Smooth muscle cell (in vitro differentiated cells): ENCODE measurements at regions not wholly inside any gene's neighbourhood (a gene's known extent, or its start where the extent isn't known, plus 50 kb on each side); places are given as distances from the start of the nearest gene placed in this dataset.

Experiments
- DNase-seq: peaks from one replicate; lab custom pipeline; 2025; ENCODE audit not compliant: unreplicated experiment; lab: John Stamatoyannopoulos, UW
- H2AFZ ChIP-seq: fragments of 200-600 bp; sonication (generic); 2 replicates; pipeline ENCODE4 v1.6.0; 2016; ENCODE audit warnings: antibody characterized with exemption, low read depth, mild to moderate bottlenecking
- H3F3A ChIP-seq: fragments of 200-600 bp; sonication (generic); 2 replicates; pipeline ENCODE4 v1.6.0; 2017; ENCODE audit warnings: antibody characterized with exemption, low read depth
- H3K27ac ChIP-seq: fragments of 200-600 bp; sonication (generic); 2 replicates; pipeline ENCODE4 v1.5.1; 2016; ENCODE audit warnings: low read depth, mild to moderate bottlenecking
- H3K27me3 ChIP-seq: fragments of 200-600 bp; sonication (generic); 2 replicates; pipeline ENCODE4 v1.6.1; 2016; ENCODE audit warnings: low read depth, mild to moderate bottlenecking
- H3K36me3 ChIP-seq: fragments of 200-600 bp; sonication (generic); 2 replicates; pipeline ENCODE4 v1.5.1; 2016; ENCODE audit warnings: low read depth
- H3K4me1 ChIP-seq: fragments of 200-600 bp; sonication (generic); 2 replicates; pipeline ENCODE4 v1.5.1; 2016; ENCODE audit warnings: low read depth
- H3K4me2 ChIP-seq: fragments of 200-600 bp; sonication (generic); 2 replicates; pipeline ENCODE4 v1.6.0; 2016; ENCODE audit warnings: mild to moderate bottlenecking
- H3K4me3 ChIP-seq: fragments of 200-600 bp; sonication (generic); 2 replicates; pipeline ENCODE4 v1.5.1; 2016; ENCODE audit warnings: mild to moderate bottlenecking
- H3K79me2 ChIP-seq: fragments of 200-600 bp; sonication (generic); 2 replicates; pipeline ENCODE4 v1.6.0; 2016; ENCODE audit warnings: low read depth, mild to moderate bottlenecking
- H3K9ac ChIP-seq: fragments of 200-600 bp; sonication (generic); 2 replicates; pipeline ENCODE4 v1.6.0; 2016; ENCODE audit warnings: low read depth
- H3K9me3 ChIP-seq: fragments of 200-600 bp; sonication (generic); replicated peaks from 2 replicates; pipeline ENCODE4 v1.5.1; 2016; ENCODE audit warnings: low read depth
- H4K20me1 ChIP-seq: fragments of 200-600 bp; sonication (generic); 2 replicates; pipeline ENCODE4 v1.6.0; 2016; ENCODE audit warnings: low read depth
- WGBS: methylation state at CpG from one replicate; pipeline ENCODE4 v1.1.7; 2016; ENCODE audit warnings: low lambda C conversion rate; 5-methylcytosine and 5-hydroxymethylcytosine counted together
- TF ChIP-seq, protein P1 (sequence below): fragments of 200-600 bp; sonication (generic); IDR thresholded peaks from 2 replicates; pipeline ENCODE4 v1.5.1; 2017; ENCODE audit warnings: borderline replicate concordance, mild to moderate bottlenecking, antibody characterized with exemption; ENCODE audit not compliant: insufficient read depth, poor library complexity, severe bottlenecking

DNA sequence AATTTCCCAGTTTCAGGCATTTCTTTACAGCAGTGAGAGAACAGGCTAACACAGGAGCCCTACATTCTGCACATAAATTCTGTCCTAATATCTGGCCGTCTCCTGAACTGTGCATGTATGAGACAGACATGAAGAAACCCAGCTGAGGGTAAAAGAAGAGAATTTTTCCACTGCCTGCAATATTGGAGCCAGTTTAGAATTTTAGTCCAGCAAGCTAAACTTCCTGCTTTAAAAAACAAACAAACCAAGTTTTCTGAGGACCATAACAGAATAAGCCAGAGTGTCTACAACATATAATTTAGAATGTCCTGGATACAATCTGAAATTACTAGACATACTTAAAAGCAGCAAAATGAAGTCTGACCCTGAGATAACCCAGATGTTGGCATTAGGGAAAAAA lies 215.1 kb upstream of the KLHL29 start:
- Histone ChIP-seq H3K9ac (no peak overlapping the region), H3K4me3 (no peak overlapping the region), H3K36me3 (no peaks in the 10 kb centered on the region), H3K79me2 (no peaks in the 10 kb centered on the region), H2AFZ (no peak overlapping the region), H3K27me3 (peaks cover under 1% of the 10 kb centered on the region), H4K20me1 (no peaks in the 10 kb centered on the region), H3K9me3 (no peaks in the 10 kb centered on the region), H3K27ac (no peak overlapping the region), H3F3A (no peaks in the 10 kb centered on the region), H3K4me1 (no peaks in the 10 kb centered on the region), H3K4me2 (no peak overlapping the region)
- WGBS: 69% methylated on average over 1 of the region's 1 CpG
- DNase-seq: no peak
- TF ChIP-seq, protein P1, sequence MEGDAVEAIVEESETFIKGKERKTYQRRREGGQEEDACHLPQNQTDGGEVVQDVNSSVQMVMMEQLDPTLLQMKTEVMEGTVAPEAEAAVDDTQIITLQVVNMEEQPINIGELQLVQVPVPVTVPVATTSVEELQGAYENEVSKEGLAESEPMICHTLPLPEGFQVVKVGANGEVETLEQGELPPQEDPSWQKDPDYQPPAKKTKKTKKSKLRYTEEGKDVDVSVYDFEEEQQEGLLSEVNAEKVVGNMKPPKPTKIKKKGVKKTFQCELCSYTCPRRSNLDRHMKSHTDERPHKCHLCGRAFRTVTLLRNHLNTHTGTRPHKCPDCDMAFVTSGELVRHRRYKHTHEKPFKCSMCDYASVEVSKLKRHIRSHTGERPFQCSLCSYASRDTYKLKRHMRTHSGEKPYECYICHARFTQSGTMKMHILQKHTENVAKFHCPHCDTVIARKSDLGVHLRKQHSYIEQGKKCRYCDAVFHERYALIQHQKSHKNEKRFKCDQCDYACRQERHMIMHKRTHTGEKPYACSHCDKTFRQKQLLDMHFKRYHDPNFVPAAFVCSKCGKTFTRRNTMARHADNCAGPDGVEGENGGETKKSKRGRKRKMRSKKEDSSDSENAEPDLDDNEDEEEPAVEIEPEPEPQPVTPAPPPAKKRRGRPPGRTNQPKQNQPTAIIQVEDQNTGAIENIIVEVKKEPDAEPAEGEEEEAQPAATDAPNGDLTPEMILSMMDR: no peak

DNA sequence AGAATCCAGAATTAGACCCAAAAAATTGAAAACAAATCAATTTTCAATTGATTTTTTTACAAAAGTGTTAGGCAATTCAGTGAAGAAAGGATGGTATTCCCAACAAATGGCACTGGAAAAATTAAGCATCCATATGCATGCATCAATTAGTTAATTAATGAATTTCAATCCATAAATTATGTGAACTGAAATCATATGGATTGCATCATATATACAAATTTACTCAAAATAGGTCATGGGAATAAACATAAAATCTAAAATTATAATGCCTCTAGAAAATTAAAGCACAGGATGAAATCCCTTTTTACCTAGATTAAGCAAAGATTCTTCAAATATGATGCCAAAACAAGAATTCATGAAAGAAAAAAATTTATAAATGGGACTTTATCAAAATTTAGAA lies 213.9 kb upstream of the KLHL29 start:
- Histone ChIP-seq H3K4me2 (no peak overlapping the region), H3K9me3 (no peaks in the 10 kb centered on the region), H3K9ac (no peak overlapping the region), H3K36me3 (no peaks in the 10 kb centered on the region), H3K4me3 (no peak overlapping the region), H3K27ac (no peak overlapping the region), H3F3A (no peaks in the 10 kb centered on the region), H3K27me3 (no peaks in the 10 kb centered on the region), H4K20me1 (no peaks in the 10 kb centered on the region), H3K4me1 (no peaks in the 10 kb centered on the region), H2AFZ (no peak overlapping the region), H3K79me2 (no peaks in the 10 kb centered on the region)
- TF ChIP-seq, protein P1: no peak
- no peak for DNase-seq

DNA sequence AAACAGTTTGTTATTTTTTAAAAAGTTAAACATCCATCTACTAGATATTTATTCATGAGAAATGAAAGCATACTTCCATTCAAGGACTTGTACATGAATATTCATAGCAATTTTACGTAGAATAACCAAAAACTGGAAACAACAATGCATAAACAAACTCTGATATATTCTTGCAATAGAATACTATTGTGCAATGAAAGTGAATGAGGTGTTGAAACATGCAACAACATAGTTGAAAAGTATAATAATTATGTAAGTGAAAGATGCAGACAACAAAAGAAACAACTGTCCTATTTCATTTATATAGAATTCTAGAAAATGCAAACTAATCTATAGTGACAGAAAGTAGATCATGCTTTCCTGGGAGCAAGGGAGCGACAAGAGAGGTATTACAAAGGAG lies 206.6 kb upstream of the KLHL29 start:
- no peak overlapping the region for H3K27ac ChIP-seq
- no peaks in the 10 kb centered on the region for H3K4me1 ChIP-seq
- H3K36me3 ChIP-seq: no peaks in the 10 kb centered on the region
- H3K79me2 ChIP-seq: no peaks in the 10 kb centered on the region
- 75% methylated on average over 2 of the region's 2 CpGs for WGBS
- no peaks in the 10 kb centered on the region for H3K27me3 ChIP-seq
- TF ChIP-seq, protein P1: no peak
- no peak overlapping the region for H2AFZ ChIP-seq
- no peaks in the 10 kb centered on the region for H4K20me1 ChIP-seq
- H3F3A ChIP-seq: no peaks in the 10 kb centered on the region
- no peak overlapping the region for H3K9ac ChIP-seq
- H3K4me3 ChIP-seq: no peak overlapping the region
- no peaks in the 10 kb centered on the region for H3K9me3 ChIP-seq
- H3K4me2 ChIP-seq: no peak overlapping the region
- no peak for DNase-seq

DNA sequence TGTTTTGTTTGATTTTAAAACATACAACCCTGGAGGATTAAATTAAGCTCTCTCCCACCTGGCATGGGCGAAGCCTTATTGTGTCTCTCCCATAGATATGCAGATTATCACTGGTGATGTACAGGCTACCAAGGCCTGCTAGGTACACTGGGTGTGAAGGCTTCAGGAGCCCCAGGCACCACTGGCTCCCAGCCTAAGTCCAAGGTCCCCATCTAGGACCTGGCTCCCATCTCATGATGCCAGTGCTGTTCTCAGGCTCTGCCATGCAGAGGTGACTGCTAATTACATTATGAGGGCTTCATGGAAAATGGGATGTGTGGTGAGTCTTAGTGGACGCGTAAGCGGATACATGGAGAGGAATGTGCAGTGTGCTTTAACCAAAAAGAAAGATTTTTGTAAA lies 201.2 kb upstream of the KLHL29 start:
- Histone ChIP-seq H3K79me2 (no peaks in the 10 kb centered on the region), H4K20me1 (no peaks in the 10 kb centered on the region), H3K4me2 (no peak overlapping the region), H3K27me3 (no peaks in the 10 kb centered on the region), H2AFZ (no peak overlapping the region), H3K36me3 (no peaks in the 10 kb centered on the region), H3K4me1 (no peaks in the 10 kb centered on the region), H3K4me3 (no peak overlapping the region), H3K27ac (no peak overlapping the region), H3K9ac (no peak overlapping the region), H3K9me3 (no peaks in the 10 kb centered on the region), H3F3A (no peaks in the 10 kb centered on the region)
- WGBS: 91% methylated on average over 4 of the region's 4 CpGs
- no peak for DNase-seq
- TF ChIP-seq, protein P1: no peak
